ENCODE measurements at regions not wholly inside any gene's neighbourhood (a gene's known extent, or its start where the extent isn't known, plus 50 kb on each side); places are given as distances from the start of the nearest gene placed in this dataset.
"Not testable (repeated sequence)": the region's sequence is repeated elsewhere in the genome, so short reads cannot be mapped to it uniquely, and the experiment has no call there.

DNA sequence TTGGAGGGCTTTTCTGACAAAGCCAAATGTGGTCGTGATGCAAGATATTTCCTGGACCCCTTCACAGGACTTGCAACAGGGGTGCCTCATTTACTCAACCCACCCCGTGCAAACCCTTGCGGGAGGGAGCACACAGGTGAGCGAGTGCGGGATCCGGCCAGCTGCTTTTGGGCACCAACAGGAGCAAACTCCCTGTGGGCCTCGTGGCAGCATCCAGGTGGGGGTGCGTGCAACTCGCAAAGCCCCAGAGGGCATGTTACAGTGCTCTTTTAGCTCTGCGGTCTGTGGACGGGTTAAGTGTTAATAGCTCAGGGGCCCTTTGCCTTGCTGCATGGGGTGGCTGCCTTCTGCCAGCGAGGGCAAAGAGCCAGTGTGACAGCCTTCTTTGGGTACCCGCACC lies 707.6 kb upstream of the MDGA2 start:
- peaks cover 7% of the 10 kb centered on the region for H3K9me3 Mint-ChIP-seq
- H3K27ac Mint-ChIP-seq, result no peak overlapping the region
- H3K4me3 Mint-ChIP-seq (ENCODE audit: low read depth), result no peak overlapping the region
- H3K36me3 Mint-ChIP-seq (ENCODE audit: low read depth), result no peaks in the 10 kb centered on the region
- no peaks in the 10 kb centered on the region for H3K27me3 Mint-ChIP-seq (ENCODE audit: low read depth)
- no peak for DNase-seq (ENCODE audit: low spot score)
- intact Hi-C loops (cut with micrococcal nuclease), result no loop called here
- H3K4me1 Mint-ChIP-seq (ENCODE audit: low read depth), result no peaks in the 10 kb centered on the region

- no peaks in the 10 kb centered on the region for H3K36me3 Mint-ChIP-seq (ENCODE audit: low read depth)
- H3K27ac Mint-ChIP-seq, result no peak overlapping the region
- DNase-seq (ENCODE audit: low spot score), result no peak
- no peak overlapping the region for H3K4me3 Mint-ChIP-seq (ENCODE audit: low read depth)
- H3K4me1 Mint-ChIP-seq (ENCODE audit: low read depth), result no peaks in the 10 kb centered on the region
- no peaks in the 10 kb centered on the region for H3K27me3 Mint-ChIP-seq (ENCODE audit: low read depth)
- peaks cover 11% of the 10 kb centered on the region for H3K9me3 Mint-ChIP-seq
- intact Hi-C loops (cut with micrococcal nuclease), result no loop called here
These were observed 703.1 kb upstream of the MDGA2 start for GRCh38 chr14:48378541-48378940.

GRCh38 chr14:48373981-48374380 lies 698.6 kb upstream of the MDGA2 start:
- H3K27me3 Mint-ChIP-seq (ENCODE audit: low read depth), result no peaks in the 10 kb centered on the region

DNA sequence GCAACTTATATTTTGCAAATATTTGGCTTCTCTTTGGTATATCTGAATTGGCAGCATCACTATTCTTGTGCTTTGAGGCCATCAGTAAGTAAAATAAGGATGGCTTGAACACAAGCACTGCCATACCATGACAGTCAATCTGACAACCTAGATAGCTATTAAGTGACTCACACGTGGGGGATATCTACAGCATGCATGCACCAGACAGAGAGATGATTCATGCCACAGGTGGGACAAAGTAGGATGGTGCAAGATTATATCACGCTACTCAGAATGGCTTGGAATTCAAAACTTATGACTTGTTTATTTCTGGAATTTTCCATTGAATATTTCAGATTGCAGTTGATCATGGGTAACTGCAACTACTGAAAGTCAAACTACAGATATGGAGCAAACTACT lies 675.6 kb upstream of the MDGA2 start:
- Mint-ChIP-seq H3K27me3 (ENCODE audit: low read depth) (no peaks in the 10 kb centered on the region), H3K27ac (no peak overlapping the region), H3K4me1 (ENCODE audit: low read depth) (no peaks in the 10 kb centered on the region), H3K9me3 (peaks cover 8% of the 10 kb centered on the region), H3K4me3 (ENCODE audit: low read depth) (no peak overlapping the region), H3K36me3 (ENCODE audit: low read depth) (no peaks in the 10 kb centered on the region)
- intact Hi-C loops (cut with micrococcal nuclease), result no loop called here
- no peak for DNase-seq (ENCODE audit: low spot score)

More at GRCh38 chr14:48373981-48374380, 698.6 kb upstream of the MDGA2 start:
- Mint-ChIP-seq H3K27ac (no peak overlapping the region), H3K36me3 (ENCODE audit: low read depth) (no peaks in the 10 kb centered on the region), H3K9me3 (peaks cover 17% of the 10 kb centered on the region), H3K4me3 (ENCODE audit: low read depth) (no peak overlapping the region), H3K4me1 (ENCODE audit: low read depth) (no peaks in the 10 kb centered on the region)
- DNase-seq (ENCODE audit: low spot score), result no peak
- intact Hi-C loops (cut with micrococcal nuclease), result no loop called here

- no peaks in the 10 kb centered on the region for H3K4me1 Mint-ChIP-seq (ENCODE audit: low read depth)
These were observed 674.3 kb upstream of the MDGA2 start for GRCh38 chr14:48349689-48350088.

GRCh38 chr14:48341069-48341468 lies 665.7 kb upstream of the MDGA2 start:
- H3K9me3 Mint-ChIP-seq, result peaks cover 45% of the 10 kb centered on the region
- no peak for DNase-seq (ENCODE audit: low spot score)
- H3K36me3 Mint-ChIP-seq (ENCODE audit: low read depth), result no peaks in the 10 kb centered on the region
- no peaks in the 10 kb centered on the region for H3K4me1 Mint-ChIP-seq (ENCODE audit: low read depth)
- H3K27ac Mint-ChIP-seq, result no peak overlapping the region
- no peaks in the 10 kb centered on the region for H3K27me3 Mint-ChIP-seq (ENCODE audit: low read depth)
- no peak overlapping the region for H3K4me3 Mint-ChIP-seq (ENCODE audit: low read depth)
- intact Hi-C loops (cut with micrococcal nuclease), result no loop called here

More at GRCh38 chr14:48349689-48350088, 674.3 kb upstream of the MDGA2 start:
- no peak for DNase-seq (ENCODE audit: low spot score)
- Mint-ChIP-seq H3K4me3 (ENCODE audit: low read depth) (no peak overlapping the region), H3K36me3 (ENCODE audit: low read depth) (no peaks in the 10 kb centered on the region), H3K27me3 (ENCODE audit: low read depth) (no peaks in the 10 kb centered on the region), H3K27ac (no peak overlapping the region), H3K9me3 (no peaks in the 10 kb centered on the region)
- intact Hi-C loops (cut with micrococcal nuclease), result no loop called here

DNA sequence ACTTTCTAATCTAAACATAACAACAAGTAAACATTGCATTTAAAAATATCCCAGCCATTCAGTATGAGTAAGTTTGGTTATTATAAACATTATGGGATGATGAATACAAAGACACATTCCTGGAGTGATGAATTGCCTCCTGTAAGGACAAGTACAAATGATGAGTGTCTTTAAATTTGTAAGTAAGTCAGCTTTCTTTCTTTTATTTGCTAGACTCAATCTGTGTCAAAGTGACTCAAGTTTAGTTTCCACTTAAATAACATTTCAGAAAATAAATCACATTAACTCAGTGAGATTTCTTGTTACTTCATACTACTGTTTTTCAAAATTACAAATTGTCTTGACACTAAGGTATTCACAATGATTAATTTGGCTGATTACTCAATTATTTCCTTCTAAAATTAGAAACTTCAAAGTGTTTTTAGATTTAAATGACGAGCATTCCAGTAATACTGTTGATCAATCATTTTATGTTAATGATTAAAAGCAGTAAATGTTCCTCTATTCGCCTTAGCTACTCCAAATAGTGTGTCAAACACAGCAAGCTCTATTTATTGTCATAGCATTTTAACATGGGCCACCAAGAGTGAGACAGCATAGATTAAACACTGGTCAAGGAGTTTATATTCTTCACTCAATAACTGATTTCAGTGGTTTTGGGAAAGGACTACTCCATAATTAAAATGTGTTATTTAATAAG lies 658.0 kb upstream of the MDGA2 start:
- Mint-ChIP-seq H3K36me3 (ENCODE audit: low read depth) (no peaks in the 10 kb centered on the region), H3K4me1 (ENCODE audit: low read depth) (no peaks in the 10 kb centered on the region), H3K27me3 (ENCODE audit: low read depth) (no peaks in the 10 kb centered on the region), H3K27ac (no peak overlapping the region), H3K9me3 (peaks cover 48% of the 10 kb centered on the region), H3K4me3 (ENCODE audit: low read depth) (no peak overlapping the region)
- no peak for DNase-seq (ENCODE audit: low spot score)
- intact Hi-C loops (cut with micrococcal nuclease), result loop anchor here (2.0 kb wide), 1 partner anchor 41 kb away; no protein-coding TSS in a partner anchor

GRCh38 chr14:48331421-48331820 lies 656.0 kb upstream of the MDGA2 start:
- peaks cover 37% of the 10 kb centered on the region for H3K9me3 Mint-ChIP-seq

DNA sequence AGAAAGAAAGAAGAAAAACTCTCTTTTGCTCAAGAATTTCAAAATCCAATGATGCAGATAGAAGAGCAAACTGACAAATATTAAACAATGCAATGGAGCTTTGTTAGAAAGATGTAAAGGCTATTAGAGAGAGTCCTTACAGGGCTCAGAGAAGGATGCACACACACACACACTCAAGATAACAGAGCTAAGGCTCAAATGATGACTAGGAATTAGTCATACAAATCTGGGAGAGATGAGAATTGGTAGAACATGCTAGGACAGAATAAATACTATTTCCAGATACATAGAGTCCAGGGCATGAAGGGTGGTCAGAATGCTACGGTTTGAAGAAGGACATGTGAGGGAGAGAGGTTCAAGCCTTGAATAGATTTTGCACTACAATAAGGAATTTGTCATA lies 650.1 kb upstream of the MDGA2 start:
- Mint-ChIP-seq H3K4me1 (ENCODE audit: low read depth) (no peaks in the 10 kb centered on the region), H3K9me3 (peaks cover 23% of the 10 kb centered on the region), H3K36me3 (ENCODE audit: low read depth) (no peaks in the 10 kb centered on the region), H3K27me3 (ENCODE audit: low read depth) (no peaks in the 10 kb centered on the region), H3K4me3 (ENCODE audit: low read depth) (no peak overlapping the region), H3K27ac (no peak overlapping the region)
- DNase-seq (ENCODE audit: low spot score), result no peak
- intact Hi-C loops (cut with micrococcal nuclease), result no loop called here

More at GRCh38 chr14:48331421-48331820, 656.0 kb upstream of the MDGA2 start:
- intact Hi-C loops (cut with micrococcal nuclease), result no loop called here
- no peak overlapping the region for H3K27ac Mint-ChIP-seq
- no peaks in the 10 kb centered on the region for H3K27me3 Mint-ChIP-seq (ENCODE audit: low read depth)
- H3K4me1 Mint-ChIP-seq (ENCODE audit: low read depth), result no peaks in the 10 kb centered on the region
- H3K36me3 Mint-ChIP-seq (ENCODE audit: low read depth), result no peaks in the 10 kb centered on the region
- DNase-seq (ENCODE audit: low spot score), result no peak
- no peak overlapping the region for H3K4me3 Mint-ChIP-seq (ENCODE audit: low read depth)

DNA sequence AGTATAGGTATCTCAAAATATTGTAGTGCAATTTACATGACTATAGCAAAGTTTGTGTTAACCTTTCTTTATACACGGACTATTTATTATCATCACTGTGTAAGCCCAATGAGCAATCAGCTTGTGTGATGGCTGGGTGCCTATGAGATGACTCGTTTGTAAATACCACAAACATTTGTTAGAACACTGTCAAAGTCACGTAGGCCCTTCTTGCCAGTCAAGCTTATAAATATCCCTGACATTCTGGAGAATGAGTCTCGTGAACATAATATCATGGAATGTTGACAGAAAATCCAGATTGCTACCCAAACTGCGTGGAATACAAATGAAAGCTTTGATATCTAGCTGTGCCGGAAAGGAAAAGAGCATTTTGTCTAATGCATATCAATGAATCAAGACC lies 648.3 kb upstream of the MDGA2 start:
- no peaks in the 10 kb centered on the region for H3K36me3 Mint-ChIP-seq (ENCODE audit: low read depth)
- H3K4me1 Mint-ChIP-seq (ENCODE audit: low read depth), result no peaks in the 10 kb centered on the region
- H3K4me3 Mint-ChIP-seq (ENCODE audit: low read depth), result no peak overlapping the region
- DNase-seq (ENCODE audit: low spot score), result no peak
- H3K27me3 Mint-ChIP-seq (ENCODE audit: low read depth), result no peaks in the 10 kb centered on the region
- H3K27ac Mint-ChIP-seq, result no peak overlapping the region
- peaks cover 23% of the 10 kb centered on the region for H3K9me3 Mint-ChIP-seq
- intact Hi-C loops (cut with micrococcal nuclease), result no loop called here

DNA sequence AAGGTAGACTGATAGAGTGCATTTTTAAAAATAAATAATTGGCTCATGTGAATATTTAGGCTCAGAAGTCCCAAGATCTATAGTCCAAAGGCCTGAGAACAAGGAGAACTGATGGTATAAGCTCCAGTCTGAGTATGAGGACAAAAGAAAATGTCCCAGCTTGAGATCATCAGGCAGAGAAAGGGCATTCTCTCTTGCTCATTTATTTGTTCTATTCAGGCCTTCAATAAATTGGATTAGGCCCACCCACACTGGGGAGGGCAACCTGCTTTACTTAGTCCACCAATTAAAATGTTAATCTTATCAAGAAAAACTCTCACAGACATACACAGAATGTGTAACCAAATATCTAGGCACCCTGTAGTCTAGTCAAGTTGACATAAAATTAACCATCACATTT lies 644.4 kb upstream of the MDGA2 start:
- peaks cover 27% of the 10 kb centered on the region for H3K9me3 Mint-ChIP-seq
- intact Hi-C loops (cut with micrococcal nuclease), result no loop called here
- H3K27me3 Mint-ChIP-seq (ENCODE audit: low read depth), result no peaks in the 10 kb centered on the region
- H3K4me3 Mint-ChIP-seq (ENCODE audit: low read depth), result no peak overlapping the region
- H3K27ac Mint-ChIP-seq, result no peak overlapping the region
- H3K36me3 Mint-ChIP-seq (ENCODE audit: low read depth), result no peaks in the 10 kb centered on the region
- no peaks in the 10 kb centered on the region for H3K4me1 Mint-ChIP-seq (ENCODE audit: low read depth)
- DNase-seq (ENCODE audit: low spot score), result no peak

- H3K27ac Mint-ChIP-seq, result no peak overlapping the region
- H3K4me3 Mint-ChIP-seq (ENCODE audit: low read depth), result no peak overlapping the region
- no peaks in the 10 kb centered on the region for H3K36me3 Mint-ChIP-seq (ENCODE audit: low read depth)
- no peaks in the 10 kb centered on the region for H3K27me3 Mint-ChIP-seq (ENCODE audit: low read depth)
- DNase-seq (ENCODE audit: low spot score), result no peak
- intact Hi-C loops (cut with micrococcal nuclease), result no loop called here
- H3K4me1 Mint-ChIP-seq (ENCODE audit: low read depth), result no peaks in the 10 kb centered on the region
- peaks cover 4% of the 10 kb centered on the region for H3K9me3 Mint-ChIP-seq
These were observed 629.3 kb upstream of the MDGA2 start for GRCh38 chr14:48304729-48305128.

DNA sequence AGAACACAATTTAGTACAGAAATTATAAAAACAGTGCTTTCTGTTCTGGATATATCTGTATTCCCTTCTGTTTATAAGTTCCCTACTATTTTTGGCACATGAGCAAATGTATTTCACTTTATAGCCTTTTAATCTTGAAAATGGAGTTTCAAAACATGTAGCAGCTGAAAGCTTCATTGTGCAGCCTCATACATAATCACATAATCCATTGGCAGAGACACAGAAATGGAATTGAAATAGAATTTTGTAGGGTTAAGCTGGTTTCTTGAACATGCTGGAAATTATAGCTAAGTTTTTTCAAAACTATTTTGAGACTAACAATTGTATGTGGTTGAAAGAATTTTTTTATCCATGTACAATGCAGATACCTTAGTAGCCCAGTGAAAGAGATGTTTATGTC lies 614.3 kb upstream of the MDGA2 start:
- Mint-ChIP-seq H3K36me3 (ENCODE audit: low read depth) (no peaks in the 10 kb centered on the region), H3K4me3 (ENCODE audit: low read depth) (no peak overlapping the region), H3K27me3 (ENCODE audit: low read depth) (no peaks in the 10 kb centered on the region), H3K4me1 (ENCODE audit: low read depth) (no peaks in the 10 kb centered on the region), H3K27ac (no peak overlapping the region), H3K9me3 (peaks cover 13% of the 10 kb centered on the region)
- intact Hi-C loops (cut with micrococcal nuclease), result no loop called here
- DNase-seq (ENCODE audit: low spot score), result no peak

DNA sequence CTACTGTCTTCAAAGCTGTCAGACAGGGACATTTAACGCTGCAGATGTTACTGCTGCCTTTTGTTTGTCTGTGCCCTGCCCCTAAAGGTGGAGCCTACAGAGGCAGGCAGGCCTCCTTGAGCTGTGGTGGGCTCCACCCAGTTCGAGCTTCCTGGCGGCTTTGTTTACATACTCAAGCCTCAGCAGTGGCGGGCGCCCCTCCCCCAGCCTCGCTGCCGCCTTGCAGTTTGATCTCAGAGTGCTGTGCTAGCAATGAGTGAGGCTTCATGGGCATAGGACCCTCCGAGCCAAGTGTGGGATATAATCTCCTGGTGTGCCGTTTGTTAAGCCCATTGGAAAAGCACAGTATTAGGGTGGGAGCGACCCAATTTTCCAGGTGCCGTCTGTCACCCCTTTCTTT lies 609.8 kb upstream of the MDGA2 start:
- H3K9me3 Mint-ChIP-seq, result peaks cover 30% of the 10 kb centered on the region
- intact Hi-C loops (cut with micrococcal nuclease); H3K4me3 Mint-ChIP-seq (ENCODE audit: low read depth); H3K36me3 Mint-ChIP-seq (ENCODE audit: low read depth); H3K4me1 Mint-ChIP-seq (ENCODE audit: low read depth); H3K27ac Mint-ChIP-seq; DNase-seq (ENCODE audit: low spot score); H3K27me3 Mint-ChIP-seq (ENCODE audit: low read depth): not testable (repeated sequence)
